ENCODE measurements at regions not wholly inside any gene's neighbourhood (a gene's known extent, or its start where the extent isn't known, plus 50 kb on each side); places are given as distances from the start of the nearest gene placed in this dataset.

GRCh38 chr7:22875470-22875869 lies 52.8 kb upstream of the TOMM7 start:
- intact Hi-C loops (cut with DNase I), result no loop called here
- no peak for DNase-seq (ENCODE audit: low spot score)

GRCh38 chr7:22874904-22875303 lies 52.3 kb upstream of the TOMM7 start:
- intact Hi-C loops (cut with DNase I), result no loop called here
- no peak for DNase-seq (ENCODE audit: low spot score)
